DND-41 (cell line): ENCODE measurements at regions not wholly inside any gene's neighbourhood (a gene's known extent, or its start where the extent isn't known, plus 50 kb on each side); places are given as distances from the start of the nearest gene placed in this dataset.

Experiments used
- EZH2 ChIP-seq: IDR thresholded peaks from 3 replicates; pipeline ENCODE4 v1.6.1; 2012; ENCODE audit warnings: borderline replicate concordance, low read depth, mild to moderate bottlenecking, moderate library complexity, low read length, inconsistent platforms; ENCODE audit not compliant: severe bottlenecking
- TF ChIP-seq, protein P1 (sequence below): IDR thresholded peaks from 2 replicates; pipeline ENCODE4 v1.5.1; 2012; ENCODE audit warnings: borderline replicate concordance, low read length, moderate library complexity, mild to moderate bottlenecking; ENCODE audit not compliant: poor library complexity, severe bottlenecking; ENCODE audit errors: extremely low read depth

DNA sequence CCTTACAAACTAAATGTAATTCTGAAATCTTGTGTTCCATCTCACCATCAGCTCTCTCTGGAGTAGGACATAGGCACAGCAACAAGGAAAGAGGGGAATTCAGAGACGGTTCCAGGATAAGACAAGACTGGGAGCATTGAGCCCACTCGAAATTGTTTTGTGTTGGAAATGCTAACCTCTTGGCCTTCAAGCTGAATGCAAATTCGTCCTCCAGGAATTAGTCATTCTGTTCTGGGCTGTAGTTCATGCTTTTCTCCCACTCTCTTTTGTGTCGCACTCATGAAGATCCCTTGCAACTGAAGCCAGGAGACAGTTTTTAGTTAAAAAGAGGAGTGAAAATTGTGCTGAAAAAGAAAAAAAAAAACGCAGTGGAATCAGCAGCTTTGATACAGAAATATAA is 121.7 kb upstream of the SEMA6A start:
- no peak for TF ChIP-seq EZH2
- TF ChIP-seq, protein P1, sequence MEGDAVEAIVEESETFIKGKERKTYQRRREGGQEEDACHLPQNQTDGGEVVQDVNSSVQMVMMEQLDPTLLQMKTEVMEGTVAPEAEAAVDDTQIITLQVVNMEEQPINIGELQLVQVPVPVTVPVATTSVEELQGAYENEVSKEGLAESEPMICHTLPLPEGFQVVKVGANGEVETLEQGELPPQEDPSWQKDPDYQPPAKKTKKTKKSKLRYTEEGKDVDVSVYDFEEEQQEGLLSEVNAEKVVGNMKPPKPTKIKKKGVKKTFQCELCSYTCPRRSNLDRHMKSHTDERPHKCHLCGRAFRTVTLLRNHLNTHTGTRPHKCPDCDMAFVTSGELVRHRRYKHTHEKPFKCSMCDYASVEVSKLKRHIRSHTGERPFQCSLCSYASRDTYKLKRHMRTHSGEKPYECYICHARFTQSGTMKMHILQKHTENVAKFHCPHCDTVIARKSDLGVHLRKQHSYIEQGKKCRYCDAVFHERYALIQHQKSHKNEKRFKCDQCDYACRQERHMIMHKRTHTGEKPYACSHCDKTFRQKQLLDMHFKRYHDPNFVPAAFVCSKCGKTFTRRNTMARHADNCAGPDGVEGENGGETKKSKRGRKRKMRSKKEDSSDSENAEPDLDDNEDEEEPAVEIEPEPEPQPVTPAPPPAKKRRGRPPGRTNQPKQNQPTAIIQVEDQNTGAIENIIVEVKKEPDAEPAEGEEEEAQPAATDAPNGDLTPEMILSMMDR, result no peak
